Renal cortical epithelial cell (primary cell): ENCODE measurements at regions not wholly inside any gene's neighbourhood (a gene's known extent, or its start where the extent isn't known, plus 50 kb on each side); places are given as distances from the start of the nearest gene placed in this dataset.
"Not testable (repeated sequence)": the region's sequence is repeated elsewhere in the genome, so short reads cannot be mapped to it uniquely, and the experiment has no call there.

Experiments
- DNase-seq: peaks from one replicate; pipeline ENCODE4 v3.0.0-alpha.2; 2011; ENCODE audit warnings: low read depth

DNA sequence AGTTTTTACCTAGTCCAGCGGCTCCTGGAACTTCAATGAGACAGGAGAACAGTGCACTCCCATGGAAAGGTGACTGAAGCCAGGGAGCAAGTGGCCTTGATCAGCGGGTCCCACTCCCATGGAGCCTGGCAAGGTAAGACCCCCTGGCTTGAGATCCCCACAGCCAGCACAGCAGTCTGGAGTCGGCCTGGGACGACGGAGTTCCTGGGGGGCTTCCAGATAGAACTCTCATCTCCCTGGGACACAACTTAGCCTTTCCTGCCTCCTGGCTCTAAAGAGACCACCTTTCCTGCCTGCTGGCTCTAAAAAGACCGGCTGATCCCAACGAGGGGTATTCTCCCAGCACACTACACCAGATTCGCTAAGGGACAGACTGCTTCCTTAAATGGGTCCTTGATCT, 1279.0 kb upstream of the GOT2 start:
- DNase-seq = no peak

GRCh38 chr16:60001523-60001922, 1267.4 kb upstream of the GOT2 start:
- no peak for DNase-seq

DNA sequence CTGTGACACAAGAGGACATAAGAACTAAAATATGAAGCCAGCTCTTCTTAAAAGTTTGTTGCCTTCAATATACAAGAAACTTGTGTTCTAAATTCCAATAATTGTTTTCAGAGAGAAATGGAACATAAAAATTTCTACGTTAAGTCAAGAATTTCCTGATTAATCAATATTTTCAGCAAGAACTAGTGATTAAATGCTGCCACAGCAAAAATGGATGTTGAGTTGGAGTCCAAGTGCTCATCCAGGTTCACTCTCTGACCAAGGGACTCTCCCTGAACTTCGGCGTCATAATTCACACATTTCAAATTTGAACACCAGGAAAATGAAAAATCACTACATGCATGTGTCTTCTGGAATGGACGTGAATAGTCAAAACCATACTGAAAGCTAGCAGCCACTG, 1263.6 kb upstream of the GOT2 start:
- no peak for DNase-seq

GRCh38 chr16:59993101-59993500, 1259.0 kb upstream of the GOT2 start:
- no peak for DNase-seq

DNA sequence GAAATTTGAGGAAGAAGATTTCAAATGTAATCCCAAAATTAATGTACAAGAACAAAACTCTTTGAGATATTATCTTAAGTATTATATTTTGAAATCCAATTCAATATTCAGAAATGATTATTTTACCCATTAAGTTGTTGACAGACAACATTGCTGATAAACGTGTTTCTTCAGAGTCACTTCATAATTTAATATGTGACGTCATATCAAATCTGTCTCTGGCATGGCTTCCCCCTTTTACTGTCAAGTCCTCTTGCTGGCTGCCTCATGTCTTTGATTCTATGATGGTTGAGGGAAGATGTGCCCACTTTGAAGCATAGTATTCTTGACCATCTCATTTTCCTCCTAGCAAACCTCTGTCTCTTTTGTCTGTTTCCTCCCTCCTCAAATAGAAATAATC, 1257.1 kb upstream of the GOT2 start:
- DNase-seq = no peak

- DNase-seq = no peak
These were observed 1254.5 kb upstream of the GOT2 start for GRCh38 chr16:59988591-59988990.

DNA sequence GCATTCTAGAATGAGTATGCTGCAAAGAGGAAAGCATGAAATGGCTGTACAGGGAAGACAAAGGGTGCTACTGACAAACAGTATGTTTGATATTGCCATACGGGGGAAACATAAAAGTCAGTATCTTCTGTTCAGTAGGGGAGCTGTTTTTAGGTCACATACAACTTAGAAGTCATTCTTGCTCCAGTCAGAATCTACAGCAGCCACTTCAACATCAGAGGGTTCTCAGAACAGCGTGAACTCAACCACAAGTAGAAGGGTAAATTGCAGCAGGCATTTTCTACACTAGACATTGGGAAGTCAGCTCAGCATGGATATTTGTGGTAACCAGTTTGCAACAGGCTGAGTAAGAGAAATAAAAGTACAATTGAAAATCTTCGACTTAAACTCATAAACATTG, 1241.8 kb upstream of the GOT2 start:
- no peak for DNase-seq

DNA sequence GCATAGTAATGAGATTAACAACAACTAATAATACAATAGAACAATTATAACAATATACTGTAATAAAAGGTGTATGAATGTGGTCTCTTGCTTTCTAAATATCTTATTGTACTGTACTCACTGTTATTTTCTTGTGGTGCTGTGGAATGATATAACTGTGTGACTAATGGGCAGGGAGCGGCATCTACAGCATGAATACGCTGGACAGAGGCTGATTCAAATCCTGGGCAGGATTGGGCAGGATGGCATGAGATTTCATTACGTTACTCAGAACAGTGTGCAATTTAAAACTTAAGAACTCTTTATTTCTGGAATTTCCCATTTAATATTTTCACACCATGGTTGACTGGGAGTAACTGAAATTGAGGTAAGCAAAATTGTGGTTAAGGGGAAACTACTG, 1239.8 kb upstream of the GOT2 start:
- no peak for DNase-seq

GRCh38 chr16:59971264-59971663, 1237.1 kb upstream of the GOT2 start:
- DNase-seq = no peak

GRCh38 chr16:59964232-59964924, 1230.3 kb upstream of the GOT2 start:
- DNase-seq = no peak

DNA sequence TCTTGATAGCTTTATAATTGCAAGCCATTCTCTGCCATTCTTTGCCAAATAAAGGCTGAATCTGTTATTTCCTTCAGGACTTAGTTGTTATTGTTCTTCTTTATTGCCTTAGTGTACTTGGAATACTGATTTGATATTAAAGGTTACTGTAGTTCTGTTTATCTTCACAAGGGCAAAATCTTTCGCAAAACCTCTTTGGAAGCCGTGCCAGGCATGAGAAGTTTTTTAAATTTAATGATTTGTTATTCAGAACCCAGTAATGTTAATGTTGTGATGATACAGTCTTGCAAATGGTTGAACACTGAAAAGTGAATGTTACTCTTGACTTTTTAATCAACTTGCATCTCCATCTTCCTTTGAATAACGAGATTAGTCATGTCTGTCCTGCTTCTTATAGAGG, 1225.2 kb upstream of the GOT2 start:
- DNase-seq = no peak

- no peak for DNase-seq
These were observed 1216.3 kb upstream of the GOT2 start for GRCh38 chr16:59950431-59950830.

DNA sequence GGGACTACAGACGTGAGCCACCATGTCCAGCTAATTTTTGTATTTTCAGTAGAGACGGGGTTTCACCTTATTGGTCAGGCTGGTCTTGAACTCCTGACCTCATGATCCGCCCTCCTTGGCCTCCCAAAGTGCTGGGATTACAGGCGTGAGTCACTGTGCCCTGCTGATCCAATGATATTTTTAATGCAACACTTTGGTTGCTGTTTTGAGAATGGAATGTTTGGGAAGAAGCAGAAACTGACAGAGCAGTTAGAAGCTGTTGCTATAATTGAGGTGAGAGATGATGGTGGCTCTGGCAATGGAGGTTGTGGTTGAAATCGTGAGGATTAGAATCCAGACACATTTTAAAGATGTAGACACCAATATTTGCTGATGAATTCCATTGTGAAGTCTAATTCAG, 1209.9 kb upstream of the GOT2 start:
- not testable (repeated sequence) for DNase-seq

GRCh38 chr16:59941594-59941993, 1207.5 kb upstream of the GOT2 start:
- no peak for DNase-seq

DNA sequence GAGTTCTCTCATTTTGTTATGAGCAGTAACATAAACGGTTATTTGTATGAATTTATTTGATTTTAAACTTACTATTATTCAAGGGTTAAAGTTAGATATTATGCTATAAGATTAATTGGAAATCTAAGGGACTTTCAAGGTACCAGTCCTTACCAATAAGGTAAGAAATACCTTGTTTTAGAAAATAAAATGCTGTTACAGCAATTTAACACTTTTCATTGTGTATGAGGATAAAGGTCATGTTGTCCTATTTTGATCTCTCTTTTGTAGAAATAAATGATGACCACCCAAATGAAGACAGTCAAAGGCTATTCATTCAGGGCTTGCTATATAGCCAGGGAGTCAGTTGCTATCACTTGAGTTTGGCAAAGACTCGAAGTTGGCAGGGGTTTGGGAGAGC, 1185.9 kb upstream of the GOT2 start:
- DNase-seq = no peak

DNA sequence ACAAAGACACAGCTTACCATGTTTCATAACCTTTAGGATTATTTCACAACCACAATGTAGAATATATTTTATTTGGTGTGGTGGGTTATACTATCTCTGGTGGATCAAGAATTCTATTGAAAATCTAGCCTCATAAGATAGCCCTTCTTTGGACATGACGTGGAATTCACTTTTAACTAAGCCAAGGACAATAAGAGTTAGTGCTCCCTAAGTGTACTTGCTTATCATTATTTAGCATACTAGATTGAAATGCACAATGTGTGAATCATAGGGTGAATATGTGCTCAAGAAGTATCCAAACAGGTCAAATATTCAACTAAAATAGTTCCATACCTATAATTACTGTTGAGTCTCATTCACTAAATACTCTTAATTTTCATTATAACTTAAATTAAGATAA, 1179.5 kb upstream of the GOT2 start:
- DNase-seq = no peak

- no peak for DNase-seq
These were observed 1175.1 kb upstream of the GOT2 start for GRCh38 chr16:59909262-59909661.

DNA sequence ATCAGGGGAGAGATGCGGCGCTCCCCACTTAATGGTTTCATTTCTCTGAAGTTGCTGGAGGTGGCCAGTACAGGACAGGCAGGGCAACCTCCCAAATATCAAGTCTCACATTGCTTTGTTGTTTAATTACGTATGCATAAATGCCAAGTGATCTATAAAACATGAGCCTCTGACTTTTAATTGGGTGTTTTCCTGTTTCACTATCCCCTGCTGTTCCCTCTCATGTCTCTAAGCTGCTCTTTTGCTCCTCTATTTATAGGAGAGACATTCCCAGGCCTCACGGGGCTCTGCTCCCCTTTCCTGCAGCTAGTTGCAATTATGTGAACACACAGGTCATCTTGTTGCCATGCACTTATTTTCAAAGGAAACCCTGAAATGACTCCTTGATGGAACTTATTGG, 1173.5 kb upstream of the GOT2 start:
- DNase-seq = no peak

- DNase-seq = peak; percentile 53
These were observed 1171.5 kb upstream of the GOT2 start for GRCh38 chr16:59905606-59906005.

DNA sequence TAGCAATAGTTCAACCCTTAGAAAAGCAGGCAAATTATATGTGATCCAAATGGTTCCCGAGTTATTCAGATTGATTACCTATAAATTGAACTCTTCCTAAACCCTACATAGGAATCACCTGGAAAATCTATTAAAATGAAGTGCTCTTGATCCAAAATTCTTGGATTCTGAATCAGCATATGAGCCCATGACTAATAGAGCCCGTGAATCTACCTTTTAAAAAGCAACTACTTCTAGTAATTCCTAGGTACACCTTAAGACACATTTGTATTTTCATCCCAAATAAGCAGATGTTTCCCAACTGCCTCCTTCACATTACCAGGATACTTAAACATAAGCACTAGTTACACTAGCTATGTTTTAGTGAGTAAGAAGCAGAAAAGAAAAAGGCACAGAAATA, 1171.0 kb upstream of the GOT2 start:
- DNase-seq = peak; percentile 16

DNA sequence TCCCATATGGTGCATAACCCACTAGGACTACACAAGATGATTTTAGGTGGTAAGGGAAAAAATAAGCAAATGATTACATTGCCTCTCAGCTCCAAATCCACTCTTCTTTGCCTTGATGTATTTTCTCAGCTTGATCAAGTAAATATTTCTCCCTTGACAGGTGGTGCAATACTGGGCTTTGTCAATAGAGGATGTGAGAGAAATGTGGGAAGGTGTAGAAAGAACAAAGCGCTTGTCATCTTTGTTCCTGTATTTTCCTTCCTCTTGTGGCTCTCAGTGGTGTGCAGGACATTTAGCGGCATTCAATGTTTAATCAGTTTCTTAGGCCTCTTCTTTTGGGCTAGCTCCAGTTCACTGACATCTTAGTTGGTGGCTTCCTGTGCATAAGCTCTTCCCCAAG, 1165.8 kb upstream of the GOT2 start:
- no peak for DNase-seq

GRCh38 chr16:59892376-59892775, 1158.3 kb upstream of the GOT2 start:
- no peak for DNase-seq

GRCh38 chr16:59887856-59888255, 1153.7 kb upstream of the GOT2 start:
- no peak for DNase-seq

- DNase-seq = peak; percentile 72
These were observed 1151.9 kb upstream of the GOT2 start for GRCh38 chr16:59886021-59886420.
